RWPE2 (cell line): ENCODE measurements at regions not wholly inside any gene's neighbourhood (a gene's known extent, or its start where the extent isn't known, plus 50 kb on each side); places are given as distances from the start of the nearest gene placed in this dataset.
"Not testable (repeated sequence)": the region's sequence is repeated elsewhere in the genome, so short reads cannot be mapped to it uniquely, and the experiment has no call there.

ENCODE experiments used
- ATAC-seq: fragments of 200-7000 bp; cut with Tn5 transposase; 3 replicates; pipeline ENCODE4 v1.9.1; 2021; ENCODE audit warnings: low read depth
- DNase-seq: peaks from one replicate; pipeline ENCODE4 v3.0.0-alpha.2; 2020; ENCODE audit warnings: low spot score
- H3K27ac ChIP-seq: fragments of 450-650 bp; 2 replicates; pipeline ENCODE4 v1.5.1; 2017; ENCODE audit warnings: mild to moderate bottlenecking; ENCODE audit not compliant: poor library complexity, severe bottlenecking
- H3K27me3 ChIP-seq: fragments of 250-450 bp; sonication (Bioruptor Pico); 2 replicates; pipeline ENCODE4 v1.5.1; 2021; ENCODE audit warnings: mild to moderate bottlenecking, moderate library complexity; ENCODE audit not compliant: insufficient read depth, poor library complexity, severe bottlenecking
- H3K36me3 ChIP-seq: fragments of 250-450 bp; sonication (Bioruptor Pico); 2 replicates; pipeline ENCODE4 v1.5.1; 2020; ENCODE audit warnings: low read depth, mild to moderate bottlenecking, moderate library complexity
- H3K4me1 ChIP-seq: fragments of 250-450 bp; sonication (Bioruptor Pico); 2 replicates; pipeline ENCODE4 v1.5.1; 2021; ENCODE audit warnings: mild to moderate bottlenecking, moderate library complexity; ENCODE audit not compliant: insufficient read depth, poor library complexity, severe bottlenecking
- H3K4me3 ChIP-seq: fragments of 250-450 bp; sonication (Bioruptor Pico); 2 replicates; pipeline ENCODE4 v1.5.1; 2021; ENCODE audit warnings: mild to moderate bottlenecking, moderate library complexity; ENCODE audit not compliant: severe bottlenecking
- H3K9me3 ChIP-seq: fragments of 250-450 bp; sonication (Bioruptor Pico); 2 replicates; pipeline ENCODE4 v1.5.1; 2021; ENCODE audit warnings: mild to moderate bottlenecking, moderate library complexity; ENCODE audit not compliant: severe bottlenecking
- TF ChIP-seq, protein P1 (sequence below): fragments of 450-650 bp; IDR thresholded peaks from one replicate; pipeline ENCODE4 v1.5.1; 2017; ENCODE audit warnings: mild to moderate bottlenecking, moderate library complexity; ENCODE audit not compliant: poor library complexity, severe bottlenecking

DNA sequence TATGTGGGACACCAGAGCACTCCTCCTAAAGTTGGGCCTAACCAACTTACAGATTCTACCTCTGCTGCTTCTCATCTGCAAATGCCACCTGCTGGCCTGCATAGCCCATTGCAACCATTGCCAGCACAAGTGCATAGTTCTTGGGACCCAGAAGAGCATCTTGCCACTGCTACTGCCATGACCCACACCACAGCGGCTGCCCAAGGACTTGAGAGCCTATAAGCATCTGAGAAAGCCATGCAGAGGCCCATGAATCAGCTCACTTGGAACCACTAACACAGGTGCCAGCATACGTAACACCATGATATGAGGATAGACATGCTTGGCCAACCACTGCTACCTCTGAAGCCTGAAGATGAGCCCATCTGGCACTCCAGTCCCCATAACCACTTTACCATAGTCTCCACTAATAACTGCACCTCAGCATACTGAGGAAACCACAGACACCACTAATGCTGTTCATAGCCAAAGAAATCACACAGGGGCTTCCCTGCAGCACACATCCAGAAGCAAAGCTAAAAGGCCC lies 258.1 kb upstream of the AGTR2 start:
- H3K27me3 ChIP-seq, result no peaks in the 10 kb centered on the region
- H3K4me1 ChIP-seq, result no peaks in the 10 kb centered on the region
- no peak for DNase-seq
- no peak for ATAC-seq
- H3K4me3 ChIP-seq, result no peak overlapping the region
- no peak overlapping the region for H3K27ac ChIP-seq
- H3K9me3 ChIP-seq, result no peaks in the 10 kb centered on the region
- TF ChIP-seq, protein P1, sequence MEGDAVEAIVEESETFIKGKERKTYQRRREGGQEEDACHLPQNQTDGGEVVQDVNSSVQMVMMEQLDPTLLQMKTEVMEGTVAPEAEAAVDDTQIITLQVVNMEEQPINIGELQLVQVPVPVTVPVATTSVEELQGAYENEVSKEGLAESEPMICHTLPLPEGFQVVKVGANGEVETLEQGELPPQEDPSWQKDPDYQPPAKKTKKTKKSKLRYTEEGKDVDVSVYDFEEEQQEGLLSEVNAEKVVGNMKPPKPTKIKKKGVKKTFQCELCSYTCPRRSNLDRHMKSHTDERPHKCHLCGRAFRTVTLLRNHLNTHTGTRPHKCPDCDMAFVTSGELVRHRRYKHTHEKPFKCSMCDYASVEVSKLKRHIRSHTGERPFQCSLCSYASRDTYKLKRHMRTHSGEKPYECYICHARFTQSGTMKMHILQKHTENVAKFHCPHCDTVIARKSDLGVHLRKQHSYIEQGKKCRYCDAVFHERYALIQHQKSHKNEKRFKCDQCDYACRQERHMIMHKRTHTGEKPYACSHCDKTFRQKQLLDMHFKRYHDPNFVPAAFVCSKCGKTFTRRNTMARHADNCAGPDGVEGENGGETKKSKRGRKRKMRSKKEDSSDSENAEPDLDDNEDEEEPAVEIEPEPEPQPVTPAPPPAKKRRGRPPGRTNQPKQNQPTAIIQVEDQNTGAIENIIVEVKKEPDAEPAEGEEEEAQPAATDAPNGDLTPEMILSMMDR, result no peak
- H3K36me3 ChIP-seq, result no peaks in the 10 kb centered on the region

GRCh38 chrX:115913575-115913974 lies 257.0 kb upstream of the AGTR2 start:
- Histone ChIP-seq H3K4me1 (no peaks in the 10 kb centered on the region), H3K4me3 (no peak overlapping the region), H3K27ac (no peak overlapping the region), H3K27me3 (no peaks in the 10 kb centered on the region), H3K9me3 (no peaks in the 10 kb centered on the region), H3K36me3 (no peaks in the 10 kb centered on the region)
- DNase-seq (no peak), ATAC-seq (no peak)
- TF ChIP-seq, protein P1, result no peak

- ATAC-seq, result not testable (repeated sequence)
Observed at GRCh38 chrX:115915625-115916024, 254.9 kb upstream of the AGTR2 start.

GRCh38 chrX:115929480-115929879 lies 241.1 kb upstream of the AGTR2 start:
- no peak for ATAC-seq
- DNase-seq, result no peak
- Histone ChIP-seq H3K4me1 (no peaks in the 10 kb centered on the region), H3K4me3 (no peak overlapping the region), H3K36me3 (no peaks in the 10 kb centered on the region), H3K27ac (no peak overlapping the region), H3K27me3 (no peaks in the 10 kb centered on the region), H3K9me3 (peaks cover 2% of the 10 kb centered on the region)
- TF ChIP-seq, protein P1, result no peak

More at GRCh38 chrX:115915625-115916024, 254.9 kb upstream of the AGTR2 start:
- H3K4me3 ChIP-seq, H3K9me3 ChIP-seq, DNase-seq, H3K4me1 ChIP-seq, H3K27me3 ChIP-seq, H3K27ac ChIP-seq, H3K36me3 ChIP-seq: not testable (repeated sequence)

- Histone ChIP-seq H3K4me3 (no peak overlapping the region), H3K4me1 (no peaks in the 10 kb centered on the region)
- DNase-seq, result no peak
Observed at GRCh38 chrX:115936008-115936407, 234.5 kb upstream of the AGTR2 start.

More at GRCh38 chrX:115936008-115936407, 234.5 kb upstream of the AGTR2 start:
- ATAC-seq, result no peak
- H3K36me3 ChIP-seq, result no peaks in the 10 kb centered on the region
- TF ChIP-seq, protein P1, result no peak
- no peaks in the 10 kb centered on the region for H3K9me3 ChIP-seq
- H3K27me3 ChIP-seq, result no peaks in the 10 kb centered on the region
- H3K27ac ChIP-seq, result no peak overlapping the region
